HL-60 (cell line): ENCODE measurements at regions not wholly inside any gene's neighbourhood (a gene's known extent, or its start where the extent isn't known, plus 50 kb on each side); places are given as distances from the start of the nearest gene placed in this dataset.

Experiments
- DNase-seq, 2 experiments: peaks; one replicate each; pipeline ENCODE4 v3.0.0-alpha.2; 2010 to 2020; ENCODE audit warnings: low read depth in 1 of 2, low spot score in 1 of 2
- H3K27ac ChIP-seq: fragments of 250-450 bp; sonication (Bioruptor Pico); replicated peaks from 2 replicates; pipeline ENCODE4 v1.5.1; 2020; ENCODE audit warnings: mild to moderate bottlenecking, moderate library complexity
- H3K27me3 ChIP-seq: fragments of 250-450 bp; sonication (Bioruptor Pico); 2 replicates; pipeline ENCODE4 v1.5.1; 2021; ENCODE audit warnings: mild to moderate bottlenecking, moderate library complexity; ENCODE audit not compliant: insufficient read depth, poor library complexity, severe bottlenecking
- H3K4me3 ChIP-seq: replicated peaks from 2 replicates; pipeline ENCODE4 v1.5.1; 2011; ENCODE audit warnings: mild to moderate bottlenecking, control low read depth, low read length; ENCODE audit not compliant: insufficient read depth
- CTCF ChIP-seq: IDR thresholded peaks from one replicate; pipeline ENCODE4 v1.5.1; 2011; ENCODE audit warnings: low read length, control low read depth, inconsistent platforms; ENCODE audit not compliant: insufficient read depth
- GABPA ChIP-seq: IDR thresholded peaks from 2 replicates; pipeline ENCODE4 v1.6.1; 2012; ENCODE audit warnings: low read depth
- POLR2AphosphoS5 ChIP-seq: IDR thresholded peaks from 2 replicates; pipeline ENCODE4 v1.6.1; 2012; ENCODE audit warnings: low read depth
- REST ChIP-seq: IDR thresholded peaks from 2 replicates; pipeline ENCODE4 v1.6.1; 2012; ENCODE audit warnings: low read depth; ENCODE audit not compliant: insufficient replicate concordance
- SPI1 ChIP-seq: IDR thresholded peaks from 2 replicates; pipeline ENCODE4 v1.6.1; 2012; ENCODE audit warnings: low read depth, mild to moderate bottlenecking, borderline replicate concordance

GRCh38 chr18:26648509-26649192, 100.3 kb upstream of the KCTD1 start:
- no peak for DNase-seq
- Histone ChIP-seq H3K27ac (no peak overlapping the region), H3K27me3 (peaks cover 73% of the 10 kb centered on the region), H3K4me3 (no peak overlapping the region)
- TF ChIP-seq SPI1: no peak
- TF ChIP-seq CTCF: no peak
- TF ChIP-seq POLR2AphosphoS5: no peak
- no peak for TF ChIP-seq GABPA
- no peak for TF ChIP-seq REST

GRCh38 chr18:26646901-26647300, 98.5 kb upstream of the KCTD1 start:
- Histone ChIP-seq H3K4me3 (no peak overlapping the region), H3K27ac (no peak overlapping the region), H3K27me3 (peaks cover 62% of the 10 kb centered on the region)
- TF ChIP-seq CTCF: no peak
- no peak for TF ChIP-seq POLR2AphosphoS5
- no peak for TF ChIP-seq GABPA
- TF ChIP-seq SPI1: no peak
- no peak for TF ChIP-seq REST
- no peak for DNase-seq

- peak in 1 of 2 experiments; percentile 66 for DNase-seq
- TF ChIP-seq POLR2AphosphoS5: peak; percentile 58; the same call in 1 of the 2 replicates
- no peak for TF ChIP-seq CTCF
- no peak for TF ChIP-seq REST
- TF ChIP-seq SPI1: peak; percentile 71; the same call in 1 of the 2 replicates
- TF ChIP-seq GABPA: peak; percentile 58; the same call in 1 of the 2 replicates
- H3K4me3 ChIP-seq: no peak overlapping the region
- H3K27me3 ChIP-seq: peaks cover 66% of the 10 kb centered on the region
- no peak overlapping the region for H3K27ac ChIP-seq
These were observed 94.3 kb upstream of the KCTD1 start for GRCh38 chr18:26642440-26643348.
